Epithelial cell of esophagus (primary cell): ENCODE measurements at regions not wholly inside any gene's neighbourhood (a gene's known extent, or its start where the extent isn't known, plus 50 kb on each side); places are given as distances from the start of the nearest gene placed in this dataset.

Experiments used
- DNase-seq: peaks from one replicate; pipeline ENCODE4 v3.0.0; 2010; ENCODE audit warnings: low read depth
- H3K4me3 ChIP-seq: 2 replicates; pipeline ENCODE4 v1.5.1; 2011; ENCODE audit warnings: mild to moderate bottlenecking, low read length, control low read depth
- TF ChIP-seq, protein P1 (sequence below): IDR thresholded peaks from 2 replicates; pipeline ENCODE4 v1.5.1; 2011; ENCODE audit warnings: low read depth, mild to moderate bottlenecking, low read length, control low read depth, inconsistent platforms; ENCODE audit not compliant: insufficient read depth; ENCODE audit errors: missing control alignments

GRCh38 chr12:24015833-24016160 is 66.3 kb upstream of the SOX5 start:
- no peak overlapping the region for H3K4me3 ChIP-seq

GRCh38 chr12:24014915-24015832 is 65.7 kb upstream of the SOX5 start:
- DNase-seq, result no peak
- no peak overlapping the region for H3K4me3 ChIP-seq
- TF ChIP-seq, protein P1, sequence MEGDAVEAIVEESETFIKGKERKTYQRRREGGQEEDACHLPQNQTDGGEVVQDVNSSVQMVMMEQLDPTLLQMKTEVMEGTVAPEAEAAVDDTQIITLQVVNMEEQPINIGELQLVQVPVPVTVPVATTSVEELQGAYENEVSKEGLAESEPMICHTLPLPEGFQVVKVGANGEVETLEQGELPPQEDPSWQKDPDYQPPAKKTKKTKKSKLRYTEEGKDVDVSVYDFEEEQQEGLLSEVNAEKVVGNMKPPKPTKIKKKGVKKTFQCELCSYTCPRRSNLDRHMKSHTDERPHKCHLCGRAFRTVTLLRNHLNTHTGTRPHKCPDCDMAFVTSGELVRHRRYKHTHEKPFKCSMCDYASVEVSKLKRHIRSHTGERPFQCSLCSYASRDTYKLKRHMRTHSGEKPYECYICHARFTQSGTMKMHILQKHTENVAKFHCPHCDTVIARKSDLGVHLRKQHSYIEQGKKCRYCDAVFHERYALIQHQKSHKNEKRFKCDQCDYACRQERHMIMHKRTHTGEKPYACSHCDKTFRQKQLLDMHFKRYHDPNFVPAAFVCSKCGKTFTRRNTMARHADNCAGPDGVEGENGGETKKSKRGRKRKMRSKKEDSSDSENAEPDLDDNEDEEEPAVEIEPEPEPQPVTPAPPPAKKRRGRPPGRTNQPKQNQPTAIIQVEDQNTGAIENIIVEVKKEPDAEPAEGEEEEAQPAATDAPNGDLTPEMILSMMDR, result no peak

More at GRCh38 chr12:24015833-24016160, 66.3 kb upstream of the SOX5 start:
- DNase-seq, result no peak
- TF ChIP-seq, protein P1, result no peak

DNA sequence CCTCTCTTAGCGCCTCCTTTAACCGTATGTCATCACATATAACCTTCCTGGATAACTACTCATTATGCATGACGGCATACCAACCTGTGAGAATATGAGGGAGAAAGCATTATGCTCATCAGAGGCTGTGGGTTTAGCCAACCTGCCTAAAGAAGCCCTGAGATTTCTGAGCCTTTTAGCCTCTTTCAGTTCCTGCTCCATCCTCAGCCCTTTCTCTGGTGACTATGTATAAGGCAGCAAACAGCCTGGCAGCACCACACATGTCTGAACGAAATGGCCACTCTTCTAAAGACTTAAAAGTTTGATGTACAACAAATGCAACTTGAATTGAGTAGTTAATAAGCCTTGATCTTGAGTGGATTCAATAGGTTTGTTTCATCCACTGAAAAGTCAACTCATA is 64.8 kb upstream of the SOX5 start:
- no peak overlapping the region for H3K4me3 ChIP-seq
- DNase-seq, result no peak
- TF ChIP-seq, protein P1, result no peak

DNA sequence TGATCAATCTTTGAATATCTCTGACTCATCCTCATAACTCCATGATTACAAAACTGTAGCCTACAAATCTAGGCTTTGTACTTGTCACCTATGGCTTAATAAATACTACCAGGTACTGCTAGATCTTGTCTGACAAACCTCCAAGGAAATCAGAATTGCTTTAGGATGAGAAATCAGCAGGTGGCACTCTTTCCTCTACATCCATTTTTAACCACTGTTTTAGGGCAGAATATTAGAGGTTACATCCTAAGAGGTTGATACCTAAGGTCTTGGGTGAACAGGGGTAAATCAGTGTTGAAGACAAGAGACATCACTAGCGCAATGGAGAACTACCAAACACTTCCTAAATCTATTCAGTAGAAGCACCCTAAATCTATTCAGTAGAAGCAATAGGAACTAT is 63.1 kb upstream of the SOX5 start:
- TF ChIP-seq, protein P1, result peak; percentile 29
- H3K4me3 ChIP-seq, result no peak overlapping the region
- DNase-seq, result peak; percentile 30

- DNase-seq, result no peak
- no peak overlapping the region for H3K4me3 ChIP-seq
- TF ChIP-seq, protein P1, result no peak
Measured at GRCh38 chr12:24011927-24012507, 62.5 kb upstream of the SOX5 start.

DNA sequence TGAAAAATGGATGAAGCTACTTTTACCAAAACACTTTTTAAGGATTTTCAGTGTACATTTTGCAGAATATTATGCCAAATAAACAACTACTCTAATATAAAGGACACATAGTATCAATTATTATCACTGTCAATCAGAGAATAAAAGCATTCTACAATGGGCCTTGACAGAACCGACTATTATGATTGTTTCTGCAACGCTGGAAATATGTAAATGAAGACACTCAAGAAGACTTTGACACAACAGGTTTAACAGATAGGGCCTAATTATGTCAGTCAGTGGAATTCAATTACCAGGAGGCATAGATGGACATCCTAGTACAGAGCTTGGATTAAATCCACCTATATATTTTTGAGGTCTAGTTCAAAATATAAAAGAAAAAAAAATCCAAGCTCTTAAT is 58.7 kb upstream of the SOX5 start:
- no peak for DNase-seq
- TF ChIP-seq, protein P1, result no peak
- H3K4me3 ChIP-seq, result no peak overlapping the region
